ENCODE measurements at regions not wholly inside any gene's neighbourhood (a gene's known extent, or its start where the extent isn't known, plus 50 kb on each side); places are given as distances from the start of the nearest gene placed in this dataset.

- no peak for TF ChIP-seq POLR2A (IDR thresholded peaks at IDR 0.05)
- no peak for TF ChIP-seq EP300 (IDR thresholded peaks at IDR 0.05)
- TF ChIP-seq CTCF (IDR thresholded peaks at IDR 0.05), result no peak
Measured at GRCh38 chr4:3611778-3612177, 79.6 kb upstream of the LRPAP1 start.

Data from sigmoid colon (tissue), 4 donors.